ENCODE measurements at regions not wholly inside any gene's neighbourhood (a gene's known extent, or its start where the extent isn't known, plus 50 kb on each side); places are given as distances from the start of the nearest gene placed in this dataset.

- no peak for TF ChIP-seq EP300 (IDR thresholded peaks at IDR 0.05; ENCODE audit: borderline replicate concordance in 1 of 2, low read depth in 2 of 2, low read length in 2 of 2)
- no peak for TF ChIP-seq CTCF (IDR thresholded peaks at IDR 0.05; ENCODE audit: control extremely low read depth in 1 of 3, insufficient read depth in 1 of 3, low read depth in 1 of 3, low read length in 3 of 3)
- TF ChIP-seq CREB1 (IDR thresholded peaks at IDR 0.05), result no peak
- no peak for TF ChIP-seq E2F6 (IDR thresholded peaks at IDR 0.05)
- TF ChIP-seq POLR2A (IDR thresholded peaks at IDR 0.05; ENCODE audit: control extremely low read depth in 1 of 2, low read depth in 2 of 2, low read length in 2 of 2), result no peak
- TF ChIP-seq SUZ12 (IDR thresholded peaks at IDR 0.05; ENCODE audit: low read length), result no peak
- TF ChIP-seq TBP (IDR thresholded peaks at IDR 0.05; ENCODE audit: low read depth, low read length), result no peak
- TF ChIP-seq SP4 (IDR thresholded peaks at IDR 0.05; ENCODE audit: low read length), result no peak
- TF ChIP-seq KDM1A (IDR thresholded peaks at IDR 0.05; ENCODE audit: borderline replicate concordance, low read length), result no peak
Measured at GRCh38 chr18:61155586-61155985, 177.6 kb upstream of the CDH20 start.

Data from H1 (cell line).